ENCODE measurements at regions not wholly inside any gene's neighbourhood (a gene's known extent, or its start where the extent isn't known, plus 50 kb on each side); places are given as distances from the start of the nearest gene placed in this dataset.

- Mint-ChIP-seq H3K4me1 (ENCODE audit: low read depth) (peaks cover 21% of the 10 kb centered on the region), H3K27me3 (ENCODE audit: low read depth) (no peaks in the 10 kb centered on the region), H3K36me3 (ENCODE audit: low read depth) (no peaks in the 10 kb centered on the region), H3K9me3 (ENCODE audit: low read depth) (peaks cover 3% of the 10 kb centered on the region), H3K27ac (ENCODE audit: unreplicated experiment) (no peak overlapping the region), H3K4me3 (ENCODE audit: unreplicated experiment) (no peak overlapping the region)
- no peak for DNase-seq (ENCODE audit: low spot score)
- no peak for TF ChIP-seq CTCF (IDR thresholded peaks at IDR 0.05)
Observed at GRCh38 chr6:7041511-7042026, 66.2 kb upstream of the RREB1 start.

- no peak overlapping the region for H3K4me3 Mint-ChIP-seq (ENCODE audit: unreplicated experiment)
Observed at GRCh38 chr6:7042056-7042653, 65.6 kb upstream of the RREB1 start.

DNA sequence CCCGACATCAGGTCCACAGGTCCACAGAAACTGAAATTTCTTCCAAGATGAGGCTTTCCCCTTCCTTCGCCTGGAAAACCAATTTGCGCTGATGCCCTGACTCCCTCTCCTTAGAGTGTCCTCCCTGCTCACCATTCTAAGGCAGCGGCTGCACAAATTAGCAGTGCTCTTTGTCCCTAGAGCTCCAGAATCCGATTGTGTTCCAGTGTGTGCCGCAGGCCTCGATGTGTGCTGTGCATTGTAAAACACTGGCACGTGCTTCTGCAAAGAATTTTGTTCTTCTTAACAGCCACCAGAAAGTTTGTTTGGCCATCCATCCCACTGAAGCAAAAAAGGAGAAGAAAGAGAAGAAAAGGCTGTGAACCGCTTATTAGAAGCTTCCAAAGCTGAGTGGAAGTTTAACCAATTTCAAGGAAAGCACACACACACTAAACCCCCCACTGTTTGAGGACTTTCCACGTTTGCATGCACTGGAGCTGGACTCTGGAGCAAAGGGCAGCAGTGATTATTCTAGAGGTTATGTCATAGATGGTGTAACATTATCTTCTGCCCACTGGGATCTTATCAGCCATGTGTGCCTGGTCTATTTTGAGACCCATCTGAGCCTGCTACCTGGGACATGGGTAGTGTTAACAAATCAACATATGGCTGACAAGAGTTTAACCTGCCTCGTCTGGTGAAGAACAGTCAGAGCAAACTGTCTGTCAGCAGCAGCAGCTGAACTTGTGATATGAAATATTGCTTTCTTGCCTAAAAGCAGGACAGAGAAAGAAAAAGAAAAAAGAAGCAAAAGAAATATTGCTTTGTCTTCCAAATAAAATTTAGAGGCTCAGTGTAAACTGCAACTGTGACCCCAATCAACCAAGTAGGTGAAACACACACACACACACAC is 64.9 kb upstream of the RREB1 start:
- no peaks in the 10 kb centered on the region for H3K36me3 Mint-ChIP-seq (ENCODE audit: low read depth)
- no peak for TF ChIP-seq CTCF (IDR thresholded peaks at IDR 0.05)
- H3K27ac Mint-ChIP-seq (ENCODE audit: unreplicated experiment): peak overlapping the region; percentile 72
- no peak overlapping the region for H3K4me3 Mint-ChIP-seq (ENCODE audit: unreplicated experiment)
- H3K9me3 Mint-ChIP-seq (ENCODE audit: low read depth): no peaks in the 10 kb centered on the region
- H3K4me1 Mint-ChIP-seq (ENCODE audit: low read depth): peaks cover 25% of the 10 kb centered on the region
- H3K27me3 Mint-ChIP-seq (ENCODE audit: low read depth): no peaks in the 10 kb centered on the region
- DNase-seq (ENCODE audit: low spot score): no peak

More at GRCh38 chr6:7042056-7042653, 65.6 kb upstream of the RREB1 start:
- H3K4me1 Mint-ChIP-seq (ENCODE audit: low read depth): peaks cover 21% of the 10 kb centered on the region
- peaks cover 3% of the 10 kb centered on the region for H3K9me3 Mint-ChIP-seq (ENCODE audit: low read depth)
- peak overlapping the region; percentile 72 for H3K27ac Mint-ChIP-seq (ENCODE audit: unreplicated experiment)
- TF ChIP-seq CTCF (IDR thresholded peaks at IDR 0.05): no peak
- no peak for DNase-seq (ENCODE audit: low spot score)
- no peaks in the 10 kb centered on the region for H3K27me3 Mint-ChIP-seq (ENCODE audit: low read depth)
- H3K36me3 Mint-ChIP-seq (ENCODE audit: low read depth): no peaks in the 10 kb centered on the region

- H3K27ac Mint-ChIP-seq (ENCODE audit: unreplicated experiment): no peak overlapping the region
- no peaks in the 10 kb centered on the region for H3K27me3 Mint-ChIP-seq (ENCODE audit: low read depth)
- DNase-seq (ENCODE audit: low spot score): no peak
- no peaks in the 10 kb centered on the region for H3K36me3 Mint-ChIP-seq (ENCODE audit: low read depth)
- no peaks in the 10 kb centered on the region for H3K9me3 Mint-ChIP-seq (ENCODE audit: low read depth)
- no peak overlapping the region for H3K4me3 Mint-ChIP-seq (ENCODE audit: unreplicated experiment)
- TF ChIP-seq CTCF (IDR thresholded peaks at IDR 0.05): no peak
- peaks cover 34% of the 10 kb centered on the region for H3K4me1 Mint-ChIP-seq (ENCODE audit: low read depth)
Observed at GRCh38 chr6:7045331-7045730, 62.4 kb upstream of the RREB1 start.

GRCh38 chr6:7045746-7046145 is 62.0 kb upstream of the RREB1 start:
- no peak for DNase-seq (ENCODE audit: low spot score)
- no peaks in the 10 kb centered on the region for H3K27me3 Mint-ChIP-seq (ENCODE audit: low read depth)
- H3K27ac Mint-ChIP-seq (ENCODE audit: unreplicated experiment): no peak overlapping the region
- H3K4me1 Mint-ChIP-seq (ENCODE audit: low read depth): peaks cover 36% of the 10 kb centered on the region
- TF ChIP-seq CTCF (IDR thresholded peaks at IDR 0.05): no peak
- no peaks in the 10 kb centered on the region for H3K9me3 Mint-ChIP-seq (ENCODE audit: low read depth)
- H3K36me3 Mint-ChIP-seq (ENCODE audit: low read depth): no peaks in the 10 kb centered on the region
- no peak overlapping the region for H3K4me3 Mint-ChIP-seq (ENCODE audit: unreplicated experiment)
